HAP-1 (cell line): ENCODE measurements at regions not wholly inside any gene's neighbourhood (a gene's known extent, or its start where the extent isn't known, plus 50 kb on each side); places are given as distances from the start of the nearest gene placed in this dataset.
"Not testable (repeated sequence)": the region's sequence is repeated elsewhere in the genome, so short reads cannot be mapped to it uniquely, and the experiment has no call there.

Experiments
- DNase-seq, 2 experiments: peaks; one replicate each; pipeline ENCODE4 v3.0.0-alpha.2; 2016 to 2020; ENCODE audit warnings: low spot score in 2 of 2
- H3K27me3 ChIP-seq: fragments of 250-450 bp; sonication (Bioruptor Pico); 2 replicates; pipeline ENCODE4 v1.5.1; 2020; ENCODE audit warnings: low read depth, mild to moderate bottlenecking, moderate library complexity
- H3K36me3 ChIP-seq: fragments of 250-450 bp; sonication (Bioruptor Pico); replicated peaks from 2 replicates; pipeline ENCODE4 v1.5.1; 2020; ENCODE audit warnings: mild to moderate bottlenecking
- H3K4me1 ChIP-seq: fragments of 250-450 bp; sonication (Bioruptor Pico); 2 replicates; pipeline ENCODE4 v1.5.1; 2020; ENCODE audit warnings: mild to moderate bottlenecking
- H3K4me3 ChIP-seq: fragments of 250-450 bp; sonication (Bioruptor Pico); 2 replicates; pipeline ENCODE4 v1.5.1; 2020; ENCODE audit warnings: mild to moderate bottlenecking, moderate library complexity
- H3K9me3 ChIP-seq: fragments of 250-450 bp; sonication (Bioruptor Pico); 2 replicates; pipeline ENCODE4 v1.5.1; 2020; ENCODE audit warnings: mild to moderate bottlenecking, moderate library complexity
- in situ Hi-C: fragments of 300-500 bp; cut with MboI; formaldehyde crosslinking; loops from 3 replicates; pipeline ENCODE4 v1.14.3; 2020; ENCODE audit warnings: low sequenced_read_pairs, inconsistent platforms, mixed read lengths

DNA sequence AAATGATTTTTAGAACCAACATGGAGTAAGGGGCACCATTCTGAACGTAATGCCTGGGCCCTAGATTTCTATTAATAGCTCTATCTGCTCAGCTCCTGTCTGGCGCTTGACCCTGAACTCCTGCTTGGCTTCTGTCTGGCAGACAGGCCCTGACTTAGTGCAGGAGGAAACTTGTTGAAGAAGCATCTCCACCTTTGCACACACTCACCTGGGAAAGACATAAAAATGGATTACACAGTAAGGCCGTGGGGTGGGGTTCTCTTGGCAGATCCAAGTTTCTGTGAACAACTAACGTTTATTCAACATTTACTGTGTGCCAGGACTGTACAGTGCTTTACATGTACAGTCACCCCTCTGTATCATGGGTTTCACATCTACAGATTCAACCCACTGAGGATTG lies 62.1 kb upstream of the CNIH3 start:
- Histone ChIP-seq H3K4me1 (no peaks in the 10 kb centered on the region), H3K4me3 (no peak overlapping the region), H3K36me3 (no peaks in the 10 kb centered on the region), H3K27me3 (no peaks in the 10 kb centered on the region; the same call in 1 of the 2 replicates), H3K9me3 (no peaks in the 10 kb centered on the region)
- DNase-seq, result no peak
- in situ Hi-C loops, result no loop called here

DNA sequence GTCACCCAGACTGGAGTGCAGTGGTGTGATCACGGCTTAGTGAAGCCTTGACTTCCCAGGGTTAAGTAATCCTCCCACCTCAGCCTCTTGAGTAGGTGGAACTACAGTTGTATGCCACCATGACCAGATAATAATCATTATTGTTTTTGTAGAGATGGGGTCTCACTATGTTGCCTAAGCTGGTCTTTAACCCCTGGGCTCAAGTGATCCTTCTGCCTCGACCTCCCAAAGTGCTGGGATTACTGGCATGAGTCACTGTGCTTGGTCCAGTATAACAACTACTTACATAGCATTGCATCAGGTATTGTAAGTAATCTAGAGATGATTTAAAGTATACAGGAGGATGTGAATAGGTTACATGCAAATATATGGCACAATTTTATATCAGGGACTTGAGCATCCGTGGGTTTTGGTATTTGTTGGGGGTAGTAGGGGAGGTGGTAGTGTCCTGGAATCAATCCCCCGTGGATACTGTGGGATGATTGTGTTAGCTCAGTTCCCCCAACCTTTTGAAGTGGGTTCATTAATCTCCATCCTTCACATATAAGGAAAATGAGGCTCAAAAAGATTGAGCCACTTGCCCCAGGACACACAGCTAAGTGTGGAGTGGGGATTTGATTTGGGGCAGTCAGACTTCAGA lies 61.4 kb upstream of the CNIH3 start:
- Histone ChIP-seq H3K27me3 (no peaks in the 10 kb centered on the region), H3K9me3 (no peaks in the 10 kb centered on the region), H3K4me1 (no peaks in the 10 kb centered on the region), H3K4me3 (no peak overlapping the region), H3K36me3 (no peaks in the 10 kb centered on the region)
- DNase-seq, result no peak
- in situ Hi-C loops, result no loop called here

DNA sequence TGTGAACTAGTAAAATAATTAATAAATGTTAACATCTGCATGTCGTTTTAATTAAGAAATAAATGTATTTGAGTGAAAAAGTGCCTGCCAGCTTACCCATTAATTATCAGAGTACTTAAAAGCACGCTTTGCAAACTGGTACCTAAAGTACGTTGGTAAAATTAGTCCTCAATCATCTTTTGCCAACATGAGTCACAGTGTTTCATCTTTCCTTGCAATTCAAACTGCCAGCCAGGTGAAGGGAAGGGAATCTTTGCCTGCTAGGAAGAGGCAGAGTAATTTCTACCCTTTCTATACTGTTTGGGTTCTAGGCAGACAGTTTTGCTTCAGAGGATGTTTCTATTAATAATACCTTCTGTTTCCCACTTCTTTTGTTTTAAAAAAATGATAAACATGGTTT lies 57.2 kb upstream of the CNIH3 start:
- Histone ChIP-seq H3K36me3 (no peaks in the 10 kb centered on the region), H3K4me1 (no peaks in the 10 kb centered on the region), H3K9me3 (no peaks in the 10 kb centered on the region), H3K4me3 (no peak overlapping the region), H3K27me3 (no peaks in the 10 kb centered on the region)
- in situ Hi-C loops, result no loop called here
- DNase-seq, result no peak

DNA sequence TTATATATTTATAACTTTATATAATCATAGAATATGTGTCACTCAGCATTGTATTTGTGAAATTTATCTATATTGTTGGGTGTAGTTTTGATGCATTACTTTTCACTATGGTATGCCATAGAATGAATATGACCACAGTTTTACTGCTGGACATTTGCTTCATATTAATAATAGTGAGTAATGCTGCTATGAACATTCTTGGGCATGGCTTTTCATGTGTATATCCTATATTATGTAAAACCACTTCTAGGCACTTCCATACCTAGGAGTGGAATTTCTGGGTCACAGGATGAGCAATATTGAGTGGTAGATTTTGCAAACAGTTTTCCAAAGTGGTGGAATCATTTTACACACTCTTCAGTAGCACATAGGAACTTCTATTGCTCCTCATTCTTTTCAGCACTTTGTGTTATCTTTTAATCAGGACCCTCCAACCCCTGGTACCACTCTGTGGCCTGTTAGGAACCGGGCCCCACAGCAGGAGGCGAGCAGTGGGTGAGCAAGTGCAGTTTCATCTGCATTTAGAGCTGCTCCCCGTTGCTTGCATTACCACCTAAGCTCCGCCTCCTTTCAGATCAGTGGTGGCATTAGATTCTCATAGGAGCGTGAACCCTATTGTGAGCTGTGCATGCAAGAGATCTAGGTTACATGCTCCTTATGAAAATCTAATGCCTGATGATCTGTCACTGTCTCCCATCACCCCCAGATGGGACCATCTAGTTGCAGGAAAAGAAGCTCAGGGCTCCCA lies 56.0 kb upstream of the CNIH3 start:
- Histone ChIP-seq H3K27me3 (no peaks in the 10 kb centered on the region), H3K4me1 (no peaks in the 10 kb centered on the region), H3K9me3 (no peaks in the 10 kb centered on the region), H3K4me3 (no peak overlapping the region), H3K36me3 (no peaks in the 10 kb centered on the region)
- in situ Hi-C loops, result no loop called here
- DNase-seq, result no peak

- H3K27me3 ChIP-seq, H3K36me3 ChIP-seq, H3K9me3 ChIP-seq, in situ Hi-C loops, H3K4me1 ChIP-seq, H3K4me3 ChIP-seq, DNase-seq: not testable (repeated sequence)
Measured at GRCh38 chr1:224562881-224563280, 53.2 kb upstream of the CNIH3 start.

DNA sequence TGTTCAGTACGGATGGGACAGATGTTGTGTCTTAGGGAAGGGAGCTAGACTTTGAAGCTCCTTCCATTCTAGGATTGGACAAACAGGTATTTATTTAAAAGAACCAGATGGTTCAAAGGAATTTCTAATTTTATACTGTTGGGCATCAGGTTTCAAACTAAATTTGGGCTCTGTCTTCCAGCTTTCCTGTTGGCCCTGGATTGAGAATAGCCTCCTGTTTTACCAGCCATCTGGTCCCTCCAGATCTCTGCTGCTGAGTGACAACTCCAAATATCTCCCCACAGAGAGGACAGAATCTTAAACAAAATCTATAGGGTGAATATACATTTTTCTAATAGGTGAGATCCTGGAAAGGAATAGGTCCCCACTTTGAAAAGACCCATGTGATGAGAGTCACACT lies 52.5 kb upstream of the CNIH3 start:
- in situ Hi-C loops, result no loop called here
- no peaks in the 10 kb centered on the region for H3K9me3 ChIP-seq
- H3K4me1 ChIP-seq, result no peaks in the 10 kb centered on the region
- no peak for DNase-seq
- H3K36me3 ChIP-seq, result no peaks in the 10 kb centered on the region
- H3K27me3 ChIP-seq, result no peaks in the 10 kb centered on the region
- H3K4me3 ChIP-seq, result no peak overlapping the region

DNA sequence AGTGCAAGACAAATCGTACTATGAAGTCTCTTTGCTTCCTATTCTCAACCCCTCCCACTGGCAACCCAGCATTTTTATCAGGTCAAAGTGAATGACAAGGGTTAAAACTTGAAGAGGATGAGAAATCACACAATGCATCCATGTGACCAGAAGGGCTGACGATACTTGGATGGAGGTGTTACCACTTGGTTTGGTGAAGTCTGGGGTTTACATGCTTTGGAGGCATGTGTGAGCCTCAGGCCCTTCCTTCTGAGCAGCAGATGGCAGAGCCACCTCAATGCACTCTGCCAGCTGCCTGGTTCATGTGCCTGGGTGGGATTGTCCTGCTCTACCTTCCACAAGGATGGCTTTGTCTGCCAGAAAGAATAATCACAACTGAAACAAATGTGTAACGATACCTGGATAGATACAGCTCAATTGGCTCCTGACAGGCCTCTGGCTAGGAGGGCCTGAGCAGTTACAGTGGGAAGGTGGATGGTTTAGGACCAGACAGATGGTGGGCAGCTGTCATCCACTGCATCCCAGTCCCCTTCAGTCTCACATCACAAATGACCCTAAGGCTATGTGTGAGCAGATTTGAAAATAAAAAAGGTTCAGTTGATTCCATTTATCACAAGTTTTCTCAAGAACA lies 51.5 kb upstream of the CNIH3 start:
- H3K9me3 ChIP-seq, result no peaks in the 10 kb centered on the region
- no peaks in the 10 kb centered on the region for H3K27me3 ChIP-seq
- no peaks in the 10 kb centered on the region for H3K36me3 ChIP-seq
- in situ Hi-C loops, result no loop called here
- H3K4me1 ChIP-seq, result no peaks in the 10 kb centered on the region
- no peak overlapping the region for H3K4me3 ChIP-seq
- DNase-seq, result no peak

GRCh38 chr1:224565186-224565585 lies 50.9 kb upstream of the CNIH3 start:
- Histone ChIP-seq H3K4me3 (no peak overlapping the region), H3K36me3 (no peaks in the 10 kb centered on the region), H3K9me3 (no peaks in the 10 kb centered on the region), H3K27me3 (no peaks in the 10 kb centered on the region), H3K4me1 (no peaks in the 10 kb centered on the region)
- in situ Hi-C loops, result no loop called here
- no peak for DNase-seq

GRCh38 chr1:224565611-224566406 lies 50.3 kb upstream of the CNIH3 start:
- no peaks in the 10 kb centered on the region for H3K9me3 ChIP-seq
- no peak overlapping the region for H3K4me3 ChIP-seq
- in situ Hi-C loops, result no loop called here
- DNase-seq, result no peak
- H3K4me1 ChIP-seq, result no peaks in the 10 kb centered on the region
- H3K27me3 ChIP-seq, result no peaks in the 10 kb centered on the region
- H3K36me3 ChIP-seq, result no peaks in the 10 kb centered on the region
